Parathyroid adenoma (tissue), 2 donors: ENCODE measurements at regions not wholly inside any gene's neighbourhood (a gene's known extent, or its start where the extent isn't known, plus 50 kb on each side); places are given as distances from the start of the nearest gene placed in this dataset.
"Not testable (repeated sequence)": the region's sequence is repeated elsewhere in the genome, so short reads cannot be mapped to it uniquely, and the experiment has no call there.

Experiments used
- H2AFZ ChIP-seq: fragments of 300-600 bp; sonication (generic); one replicate; pipeline ENCODE4 v1.7.0; 2017; ENCODE audit warnings: antibody characterized with exemption, mild to moderate bottlenecking
- H3K27ac ChIP-seq: fragments of 300-600 bp; sonication (generic); one replicate; pipeline ENCODE4 v1.7.0; 2017
- H3K27me3 ChIP-seq: fragments of 300-600 bp; sonication (generic); one replicate; pipeline ENCODE4 v1.7.0; 2017; ENCODE audit warnings: low read length; ENCODE audit not compliant: control insufficient read depth, insufficient read depth
- H3K36me3 ChIP-seq: fragments of 300-600 bp; sonication (generic); one replicate; pipeline ENCODE4 v1.7.0; 2017; ENCODE audit warnings: low read length; ENCODE audit not compliant: control insufficient read depth, insufficient read depth
- H3K4me1 ChIP-seq: fragments of 300-600 bp; sonication (generic); one replicate; pipeline ENCODE4 v1.7.0; 2017; ENCODE audit warnings: control low read depth
- H3K4me2 ChIP-seq: fragments of 300-600 bp; sonication (generic); one replicate; pipeline ENCODE4 v1.7.0; 2017; ENCODE audit warnings: low read length
- H3K4me3 ChIP-seq: fragments of 300-600 bp; sonication (generic); one replicate; pipeline ENCODE4 v1.7.0; 2017; ENCODE audit warnings: low read depth, low read length
- H3K79me2 ChIP-seq: fragments of 300-600 bp; sonication (generic); one replicate; pipeline ENCODE4 v1.7.0; 2017; ENCODE audit warnings: control low read depth
- H3K9ac ChIP-seq: fragments of 300-600 bp; sonication (generic); one replicate; pipeline ENCODE4 v1.7.0; 2017; ENCODE audit warnings: mild to moderate bottlenecking
- H3K9me3 ChIP-seq: fragments of 300-600 bp; sonication (generic); one replicate; pipeline ENCODE4 v1.7.0; 2017; ENCODE audit warnings: low read length; ENCODE audit not compliant: control insufficient read depth
- TF ChIP-seq, protein P1 (sequence below): fragments of 300-600 bp; sonication (generic); IDR thresholded peaks from one replicate; pipeline ENCODE4 v1.7.0; 2017; ENCODE audit warnings: antibody characterized with exemption, mild to moderate bottlenecking
- donor health status: primary hyperparathyroidism.

DNA sequence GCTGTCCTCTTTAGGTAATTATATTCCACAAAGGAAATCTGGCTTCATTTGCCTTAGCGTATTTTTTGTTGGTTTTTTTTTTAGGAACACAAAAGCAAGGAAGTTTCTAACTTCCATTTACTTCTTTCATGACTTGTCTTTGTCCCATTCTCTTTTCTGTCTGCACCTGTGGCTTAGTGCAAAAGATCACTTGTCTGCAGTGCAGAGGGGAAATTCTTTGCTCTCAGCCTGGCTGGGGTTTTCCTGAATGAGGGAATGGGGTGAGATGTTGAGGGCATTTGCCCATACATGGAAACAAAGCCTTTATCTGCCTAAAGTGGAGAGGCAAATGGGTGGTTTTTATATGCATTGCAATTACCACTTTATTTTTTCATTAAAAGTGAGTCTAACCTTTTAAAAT is 361.1 kb upstream of the IGFBP3 start:
- no peaks in the 10 kb centered on the region for H3K4me1 ChIP-seq
- H3K9ac ChIP-seq = no peak overlapping the region
- H3K27me3 ChIP-seq = no peaks in the 10 kb centered on the region
- H2AFZ ChIP-seq = no peak overlapping the region
- no peaks in the 10 kb centered on the region for H3K9me3 ChIP-seq
- TF ChIP-seq, protein P1, sequence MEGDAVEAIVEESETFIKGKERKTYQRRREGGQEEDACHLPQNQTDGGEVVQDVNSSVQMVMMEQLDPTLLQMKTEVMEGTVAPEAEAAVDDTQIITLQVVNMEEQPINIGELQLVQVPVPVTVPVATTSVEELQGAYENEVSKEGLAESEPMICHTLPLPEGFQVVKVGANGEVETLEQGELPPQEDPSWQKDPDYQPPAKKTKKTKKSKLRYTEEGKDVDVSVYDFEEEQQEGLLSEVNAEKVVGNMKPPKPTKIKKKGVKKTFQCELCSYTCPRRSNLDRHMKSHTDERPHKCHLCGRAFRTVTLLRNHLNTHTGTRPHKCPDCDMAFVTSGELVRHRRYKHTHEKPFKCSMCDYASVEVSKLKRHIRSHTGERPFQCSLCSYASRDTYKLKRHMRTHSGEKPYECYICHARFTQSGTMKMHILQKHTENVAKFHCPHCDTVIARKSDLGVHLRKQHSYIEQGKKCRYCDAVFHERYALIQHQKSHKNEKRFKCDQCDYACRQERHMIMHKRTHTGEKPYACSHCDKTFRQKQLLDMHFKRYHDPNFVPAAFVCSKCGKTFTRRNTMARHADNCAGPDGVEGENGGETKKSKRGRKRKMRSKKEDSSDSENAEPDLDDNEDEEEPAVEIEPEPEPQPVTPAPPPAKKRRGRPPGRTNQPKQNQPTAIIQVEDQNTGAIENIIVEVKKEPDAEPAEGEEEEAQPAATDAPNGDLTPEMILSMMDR = no peak
- H3K4me2 ChIP-seq = no peak overlapping the region
- no peaks in the 10 kb centered on the region for H3K79me2 ChIP-seq
- H3K4me3 ChIP-seq = no peak overlapping the region
- H3K36me3 ChIP-seq = no peaks in the 10 kb centered on the region
- no peak overlapping the region for H3K27ac ChIP-seq

GRCh38 chr7:46281071-46281470 is 360.0 kb upstream of the IGFBP3 start:
- no peak overlapping the region for H3K9ac ChIP-seq
- H3K27ac ChIP-seq = no peak overlapping the region
- H3K27me3 ChIP-seq = no peaks in the 10 kb centered on the region
- TF ChIP-seq, protein P1 = no peak
- no peaks in the 10 kb centered on the region for H3K36me3 ChIP-seq
- H3K4me3 ChIP-seq = no peak overlapping the region
- no peaks in the 10 kb centered on the region for H3K4me1 ChIP-seq
- no peaks in the 10 kb centered on the region for H3K9me3 ChIP-seq
- H2AFZ ChIP-seq = no peak overlapping the region
- H3K79me2 ChIP-seq = no peaks in the 10 kb centered on the region
- no peak overlapping the region for H3K4me2 ChIP-seq

DNA sequence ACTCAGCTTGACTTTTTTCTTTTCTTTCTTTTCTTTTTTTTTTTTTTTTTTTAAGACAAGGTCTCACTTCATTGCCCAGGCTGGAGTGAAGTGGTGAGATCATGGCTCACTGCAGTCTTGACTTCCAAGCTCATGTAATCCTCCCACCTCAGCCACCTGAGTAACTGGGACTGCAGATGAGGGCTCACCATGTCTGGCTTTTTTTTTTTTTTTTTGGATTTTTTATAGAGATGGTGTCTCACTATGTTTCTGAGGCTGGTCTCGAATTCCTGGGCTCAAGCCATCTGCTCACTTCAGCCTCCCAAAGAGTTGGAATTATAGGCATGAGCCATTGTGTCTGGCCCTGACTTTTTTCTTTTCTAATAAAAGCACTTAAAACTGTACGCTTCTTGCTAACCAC is 358.2 kb upstream of the IGFBP3 start:
- H3K27me3 ChIP-seq = no peaks in the 10 kb centered on the region
- TF ChIP-seq, protein P1 = no peak
- H3K9ac ChIP-seq = no peak overlapping the region
- H3K4me2 ChIP-seq = no peak overlapping the region
- no peaks in the 10 kb centered on the region for H3K4me1 ChIP-seq
- no peaks in the 10 kb centered on the region for H3K79me2 ChIP-seq
- no peaks in the 10 kb centered on the region for H3K36me3 ChIP-seq
- H2AFZ ChIP-seq = no peak overlapping the region
- no peaks in the 10 kb centered on the region for H3K9me3 ChIP-seq
- no peak overlapping the region for H3K27ac ChIP-seq
- H3K4me3 ChIP-seq = no peak overlapping the region

DNA sequence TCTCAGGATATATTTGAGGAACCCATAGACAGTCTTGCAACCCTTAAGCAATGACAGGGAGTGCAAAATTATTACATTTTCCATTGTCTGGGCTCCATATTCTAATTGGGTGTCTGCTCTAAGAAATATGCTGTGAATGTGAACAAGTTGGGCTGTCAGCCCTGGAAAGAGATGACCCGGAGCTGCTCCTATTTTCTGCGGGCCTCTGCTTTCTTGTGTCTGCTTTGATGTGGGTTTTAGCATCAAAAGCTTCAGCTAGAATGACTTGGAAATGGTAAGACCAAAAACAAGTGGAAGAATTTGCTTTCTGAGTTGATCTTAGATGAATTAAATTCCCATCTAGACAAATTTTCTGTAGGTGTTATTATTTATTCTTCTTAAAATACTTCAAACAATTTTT is 343.6 kb upstream of the IGFBP3 start:
- no peak overlapping the region for H3K4me3 ChIP-seq
- TF ChIP-seq, protein P1 = no peak
- H3K9ac ChIP-seq = no peak overlapping the region
- no peaks in the 10 kb centered on the region for H3K27me3 ChIP-seq
- H3K4me1 ChIP-seq = no peaks in the 10 kb centered on the region
- no peak overlapping the region for H3K27ac ChIP-seq
- no peak overlapping the region for H2AFZ ChIP-seq
- no peaks in the 10 kb centered on the region for H3K36me3 ChIP-seq
- H3K4me2 ChIP-seq = no peak overlapping the region
- H3K9me3 ChIP-seq = no peaks in the 10 kb centered on the region
- no peaks in the 10 kb centered on the region for H3K79me2 ChIP-seq

DNA sequence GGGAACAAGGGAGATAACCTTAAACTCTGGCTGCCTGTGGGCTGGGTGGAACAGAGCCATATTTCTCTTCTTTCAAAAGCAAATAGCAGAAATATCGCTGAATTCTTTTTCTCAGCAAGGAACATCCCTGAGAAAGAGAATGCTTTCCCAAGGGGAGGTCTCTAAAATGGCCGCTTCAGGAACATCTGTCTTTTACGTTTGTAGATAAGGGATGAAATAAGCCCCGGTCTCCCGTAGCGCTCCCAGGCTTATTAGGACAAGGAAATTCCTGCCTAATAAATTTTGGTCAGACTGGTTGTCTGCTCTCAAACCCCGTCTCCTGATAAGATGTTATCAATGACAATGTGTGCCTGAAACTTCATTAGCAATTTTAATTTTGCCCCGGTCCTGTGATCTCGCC is 340.6 kb upstream of the IGFBP3 start:
- not testable (repeated sequence) for H3K36me3 ChIP-seq, H3K27ac ChIP-seq, H3K4me2 ChIP-seq, H3K9ac ChIP-seq, H3K4me1 ChIP-seq, H3K9me3 ChIP-seq, H3K27me3 ChIP-seq, H3K4me3 ChIP-seq, H3K79me2 ChIP-seq, H2AFZ ChIP-seq
